Activated T-helper 17 cell treated with anti-CD3 and anti-CD28 coated beads, Interleukin-2, amount 50 U/mL, for 72 hours (primary cell): ENCODE measurements at regions not wholly inside any gene's neighbourhood (a gene's known extent, or its start where the extent isn't known, plus 50 kb on each side); places are given as distances from the start of the nearest gene placed in this dataset.

Experiments used
- ATAC-seq: fragments of 150-1000 bp; cut with Tn5 transposase; replicated peaks from 2 replicates; pipeline ENCODE4 v1.10.0; 2021; ENCODE audit warnings: mild to moderate bottlenecking, moderate library complexity
- H3K27ac Mint-ChIP-seq: one replicate; pipeline ENCODE4 v1.8.0; 2022; ENCODE audit warnings: mixed read lengths
- H3K27me3 Mint-ChIP-seq: one replicate; pipeline ENCODE4 v1.8.0; 2022; ENCODE audit warnings: mixed read lengths
- H3K36me3 Mint-ChIP-seq: one replicate; pipeline ENCODE4 v1.8.0; 2022; ENCODE audit warnings: low read depth, mild to moderate bottlenecking, mixed read lengths
- H3K4me1 Mint-ChIP-seq: one replicate; pipeline ENCODE4 v1.8.0; 2022; ENCODE audit warnings: mixed read lengths
- H3K4me3 Mint-ChIP-seq: one replicate; pipeline ENCODE4 v1.8.0; 2022; ENCODE audit warnings: mild to moderate bottlenecking, mixed read lengths
- H3K9me3 Mint-ChIP-seq: one replicate; pipeline ENCODE4 v1.8.0; 2022; ENCODE audit warnings: mixed read lengths

DNA sequence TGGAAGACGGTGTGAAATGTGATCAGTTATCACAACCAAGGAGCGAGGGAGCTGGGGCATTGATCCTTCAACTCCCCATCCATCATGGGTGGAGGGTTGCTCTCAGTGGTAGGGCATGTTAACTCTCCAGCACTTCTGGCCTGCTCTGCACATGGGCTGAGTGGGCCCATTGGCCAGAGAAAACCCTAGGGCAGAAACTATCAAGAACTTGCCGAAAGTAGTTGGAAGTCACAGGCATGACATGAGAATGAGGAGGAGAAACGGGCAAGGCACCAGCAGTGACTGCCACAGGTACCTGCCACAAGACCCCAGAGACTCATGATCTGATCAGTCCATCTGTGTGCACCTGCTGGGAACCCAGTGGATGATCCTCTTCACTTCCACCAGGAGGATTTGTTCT, 50.9 kb upstream of the CXCL14 start:
- H3K36me3 Mint-ChIP-seq = no peaks in the 10 kb centered on the region
- H3K4me1 Mint-ChIP-seq = no peaks in the 10 kb centered on the region
- no peaks in the 10 kb centered on the region for H3K9me3 Mint-ChIP-seq
- H3K27me3 Mint-ChIP-seq = peaks cover 24% of the 10 kb centered on the region
- no peak for ATAC-seq
- no peak overlapping the region for H3K27ac Mint-ChIP-seq
- no peak overlapping the region for H3K4me3 Mint-ChIP-seq

DNA sequence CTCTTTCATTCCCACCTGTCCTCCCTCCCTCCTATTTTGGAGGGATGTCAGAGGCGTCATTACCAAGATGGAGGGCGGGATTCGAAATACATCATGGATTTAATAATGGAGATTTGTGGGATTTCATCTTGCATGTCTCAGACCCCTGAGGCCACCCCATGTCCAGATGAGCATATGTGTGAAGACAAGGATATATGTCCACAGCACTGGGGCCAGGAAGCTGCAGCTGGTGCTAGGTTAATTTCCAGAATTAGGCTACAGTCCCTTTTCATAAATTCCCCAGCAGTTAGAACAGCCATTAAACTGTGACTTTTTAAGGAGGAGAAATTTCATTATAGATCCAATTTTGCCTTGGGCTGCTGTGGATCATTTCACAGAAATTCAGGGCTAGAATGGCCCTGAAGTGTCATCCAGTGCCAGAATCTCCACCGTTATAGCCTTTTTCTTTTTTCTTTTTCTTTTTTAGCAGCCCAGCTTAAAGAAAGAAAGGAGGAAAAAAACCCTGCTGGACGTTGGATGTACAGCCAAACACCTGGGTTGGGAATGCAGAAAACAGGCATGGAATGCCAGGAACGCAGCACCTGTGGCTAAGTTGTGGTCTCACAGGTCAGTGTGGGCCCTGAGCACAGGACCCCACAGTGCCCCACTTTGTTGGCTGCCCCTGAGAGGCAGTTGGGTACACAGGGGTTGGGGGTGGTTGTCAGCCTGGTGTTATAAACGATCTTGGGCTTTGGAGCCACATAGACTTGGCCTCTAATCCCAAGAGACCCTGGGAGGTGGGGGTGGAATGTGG, 50.2 kb upstream of the CXCL14 start:
- Mint-ChIP-seq H3K4me3 (no peak overlapping the region), H3K9me3 (no peaks in the 10 kb centered on the region), H3K36me3 (no peaks in the 10 kb centered on the region), H3K4me1 (no peaks in the 10 kb centered on the region), H3K27ac (no peak overlapping the region), H3K27me3 (peaks cover 19% of the 10 kb centered on the region)
- ATAC-seq = no peak
